K562 (cell line): ENCODE measurements at regions not wholly inside any gene's neighbourhood (a gene's known extent, or its start where the extent isn't known, plus 50 kb on each side); places are given as distances from the start of the nearest gene placed in this dataset.

Experiments
- BCL6 ChIP-seq: fragments of 250-450 bp; sonication (Bioruptor Pico); IDR thresholded peaks from 2 replicates; pipeline ENCODE4 v1.4.0; 2020
- CBFA2T2 ChIP-seq: fragments of 450-650 bp; conservative IDR thresholded peaks from 2 replicates; pipeline ENCODE4 v1.6.1; 2017; ENCODE audit warnings: mild to moderate bottlenecking
- CEBPB ChIP-seq: fragments of 450-650 bp; IDR thresholded peaks from 2 replicates; pipeline ENCODE4 v1.6.1; 2016; ENCODE audit warnings: missing genetic modification characterization, missing compliant biosample characterization
- E2F3 ChIP-seq: fragments of 250-450 bp; sonication (Bioruptor Pico); IDR thresholded peaks from 2 replicates; pipeline ENCODE4 v1.4.0; 2020; ENCODE audit warnings: mild to moderate bottlenecking
- E2F4 ChIP-seq: sonication (generic); formaldehyde crosslinking; IDR thresholded peaks from 2 replicates; pipeline ENCODE4 v1.8.0; 2022; ENCODE audit warnings: mild to moderate bottlenecking, low read depth, missing genetic modification reagents
- GABPB2 ChIP-seq: fragments of 250-450 bp; sonication (Bioruptor Pico); conservative IDR thresholded peaks from 2 replicates; pipeline ENCODE4 v1.5.1; 2021; ENCODE audit warnings: mild to moderate bottlenecking
- HMG20B ChIP-seq: fragments of 250-450 bp; sonication (Bioruptor Pico); IDR thresholded peaks from 2 replicates; pipeline ENCODE4 v1.5.0; 2021; ENCODE audit warnings: mild to moderate bottlenecking
- MITF ChIP-seq: IDR thresholded peaks from 2 replicates; pipeline ENCODE4 v1.6.1; 2014; ENCODE audit warnings: antibody characterized with exemption
- MTF1 ChIP-seq: fragments of 250-450 bp; sonication (Bioruptor Pico); IDR thresholded peaks from 2 replicates; pipeline ENCODE4 v1.9.0; 2021; ENCODE audit warnings: moderate library complexity, mild to moderate bottlenecking, inconsistent platforms, borderline replicate concordance
- NFIX ChIP-seq: fragments of 250-450 bp; sonication (Bioruptor Pico); IDR thresholded peaks from 2 replicates; pipeline ENCODE4 v1.4.0; 2020; ENCODE audit warnings: low read depth, mild to moderate bottlenecking, moderate library complexity
- NONO ChIP-seq, 2 experiments: fragments of 200-400 bp in 1 of 2; fragments of 450-650 bp in 1 of 2; formaldehyde crosslinking in 1 of 2; IDR thresholded peaks; 2 replicates each; pipeline ENCODE4 v1.6.1; 2017; ENCODE audit warnings: low read depth in 2 of 2, mild to moderate bottlenecking in 2 of 2, moderate library complexity in 2 of 2, low read length in 1 of 2
- SOX6 ChIP-seq: fragments of 450-650 bp; IDR thresholded peaks from 2 replicates; pipeline ENCODE4 v1.6.1; 2014; ENCODE audit warnings: mild to moderate bottlenecking
- SREBF2 ChIP-seq: sonication (generic); formaldehyde crosslinking; IDR thresholded peaks from 2 replicates; pipeline ENCODE4 v1.4.0; 2020; ENCODE audit warnings: mild to moderate bottlenecking, missing genetic modification reagents
- STAG1 ChIP-seq: sonication (generic); formaldehyde crosslinking; IDR thresholded peaks from 2 replicates; pipeline ENCODE4 v1.5.0; 2020; ENCODE audit warnings: missing genetic modification reagents, borderline replicate concordance
- TARDBP ChIP-seq: fragments of 450-650 bp; IDR thresholded peaks from 2 replicates; pipeline ENCODE4 v1.6.1; 2016
- ZBTB17 ChIP-seq: fragments of 450-650 bp; formaldehyde crosslinking; IDR thresholded peaks from 2 replicates; pipeline ENCODE4 v1.4.0; 2020; ENCODE audit warnings: mild to moderate bottlenecking
- ZNF316 ChIP-seq: fragments of 450-650 bp; IDR thresholded peaks from 2 replicates; pipeline ENCODE4 v1.6.1; 2016
- ZNF586 ChIP-seq: fragments of 450-650 bp; formaldehyde crosslinking; conservative IDR thresholded peaks from 2 replicates; pipeline ENCODE4 v1.4.0; 2020; ENCODE audit warnings: mild to moderate bottlenecking, moderate library complexity
- ZSCAN32 ChIP-seq: fragments of 450-650 bp; formaldehyde crosslinking; IDR thresholded peaks from 2 replicates; pipeline ENCODE4 v1.4.0; 2020; ENCODE audit warnings: mild to moderate bottlenecking, moderate library complexity
- TF ChIP-seq, protein P1 (sequence below): fragments of 250-450 bp; sonication (Bioruptor Pico); IDR thresholded peaks from 2 replicates; pipeline ENCODE4 v1.4.0; 2020; ENCODE audit warnings: mild to moderate bottlenecking, moderate library complexity
- TF ChIP-seq, protein P2 (sequence below): fragments of 250-450 bp; sonication (Bioruptor Pico); IDR thresholded peaks from 2 replicates; pipeline ENCODE4 v1.5.0; 2021; ENCODE audit warnings: mild to moderate bottlenecking, borderline replicate concordance

- TF ChIP-seq MTF1 = no peak
- no peak for TF ChIP-seq ZNF586 (CRISPR knock-in tag)
- no peak for TF ChIP-seq CEBPB (tag)
- TF ChIP-seq BCL6 (CRISPR knock-in tag) = no peak
- no peak for TF ChIP-seq NONO (IDR thresholded peaks at IDR 0.05; ENCODE audit: low read depth in 2 of 2, low read length in 1 of 2)
- TF ChIP-seq MITF = no peak
- peak; percentile 33; the same call in 1 of the 2 replicates for TF ChIP-seq STAG1 (CRISPR knock-in tag)
- 0 out of 2 replicates have a peak, but pooled peaks have one; percentile 14 for TF ChIP-seq SOX6
- TF ChIP-seq, protein P1, sequence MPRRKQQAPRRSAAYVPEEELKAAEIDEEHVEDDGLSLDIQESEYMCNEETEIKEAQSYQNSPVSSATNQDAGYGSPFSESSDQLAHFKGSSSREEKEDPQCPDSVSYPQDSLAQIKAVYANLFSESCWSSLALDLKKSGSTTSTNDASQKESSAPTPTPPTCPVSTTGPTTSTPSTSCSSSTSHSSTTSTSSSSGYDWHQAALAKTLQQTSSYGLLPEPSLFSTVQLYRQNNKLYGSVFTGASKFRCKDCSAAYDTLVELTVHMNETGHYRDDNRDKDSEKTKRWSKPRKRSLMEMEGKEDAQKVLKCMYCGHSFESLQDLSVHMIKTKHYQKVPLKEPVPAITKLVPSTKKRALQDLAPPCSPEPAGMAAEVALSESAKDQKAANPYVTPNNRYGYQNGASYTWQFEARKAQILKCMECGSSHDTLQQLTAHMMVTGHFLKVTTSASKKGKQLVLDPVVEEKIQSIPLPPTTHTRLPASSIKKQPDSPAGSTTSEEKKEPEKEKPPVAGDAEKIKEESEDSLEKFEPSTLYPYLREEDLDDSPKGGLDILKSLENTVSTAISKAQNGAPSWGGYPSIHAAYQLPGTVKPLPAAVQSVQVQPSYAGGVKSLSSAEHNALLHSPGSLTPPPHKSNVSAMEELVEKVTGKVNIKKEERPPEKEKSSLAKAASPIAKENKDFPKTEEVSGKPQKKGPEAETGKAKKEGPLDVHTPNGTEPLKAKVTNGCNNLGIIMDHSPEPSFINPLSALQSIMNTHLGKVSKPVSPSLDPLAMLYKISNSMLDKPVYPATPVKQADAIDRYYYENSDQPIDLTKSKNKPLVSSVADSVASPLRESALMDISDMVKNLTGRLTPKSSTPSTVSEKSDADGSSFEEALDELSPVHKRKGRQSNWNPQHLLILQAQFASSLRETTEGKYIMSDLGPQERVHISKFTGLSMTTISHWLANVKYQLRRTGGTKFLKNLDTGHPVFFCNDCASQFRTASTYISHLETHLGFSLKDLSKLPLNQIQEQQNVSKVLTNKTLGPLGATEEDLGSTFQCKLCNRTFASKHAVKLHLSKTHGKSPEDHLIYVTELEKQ (CRISPR knock-in tag) = no peak
- no peak for TF ChIP-seq ZNF316
- no peak for TF ChIP-seq CBFA2T2
- no peak for TF ChIP-seq GABPB2
- TF ChIP-seq, protein P2, sequence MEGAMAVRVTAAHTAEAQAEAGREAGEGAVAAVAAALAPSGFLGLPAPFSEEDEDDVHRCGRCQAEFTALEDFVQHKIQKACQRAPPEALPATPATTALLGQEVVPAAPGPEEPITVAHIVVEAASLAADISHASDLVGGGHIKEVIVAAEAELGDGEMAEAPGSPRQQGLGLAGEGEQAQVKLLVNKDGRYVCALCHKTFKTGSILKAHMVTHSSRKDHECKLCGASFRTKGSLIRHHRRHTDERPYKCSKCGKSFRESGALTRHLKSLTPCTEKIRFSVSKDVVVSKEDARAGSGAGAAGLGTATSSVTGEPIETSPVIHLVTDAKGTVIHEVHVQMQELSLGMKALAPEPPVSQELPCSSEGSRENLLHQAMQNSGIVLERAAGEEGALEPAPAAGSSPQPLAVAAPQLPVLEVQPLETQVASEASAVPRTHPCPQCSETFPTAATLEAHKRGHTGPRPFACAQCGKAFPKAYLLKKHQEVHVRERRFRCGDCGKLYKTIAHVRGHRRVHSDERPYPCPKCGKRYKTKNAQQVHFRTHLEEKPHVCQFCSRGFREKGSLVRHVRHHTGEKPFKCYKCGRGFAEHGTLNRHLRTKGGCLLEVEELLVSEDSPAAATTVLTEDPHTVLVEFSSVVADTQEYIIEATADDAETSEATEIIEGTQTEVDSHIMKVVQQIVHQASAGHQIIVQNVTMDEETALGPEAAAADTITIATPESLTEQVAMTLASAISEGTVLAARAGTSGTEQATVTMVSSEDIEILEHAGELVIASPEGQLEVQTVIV (CRISPR knock-in tag) = no peak
- no peak for TF ChIP-seq HMG20B (CRISPR knock-in tag)
- TF ChIP-seq SREBF2 = no peak
- TF ChIP-seq NFIX (CRISPR knock-in tag) = no peak
- no peak for TF ChIP-seq E2F4 (CRISPR knock-in tag)
- no peak for TF ChIP-seq ZSCAN32 (CRISPR knock-in tag)
- no peak for TF ChIP-seq E2F3 (CRISPR knock-in tag)
- TF ChIP-seq ZBTB17 (CRISPR knock-in tag) = no peak
- TF ChIP-seq TARDBP = no peak
Observed at GRCh38 chr1:23634840-23635651, 56.6 kb upstream of the RPL11 start (continued).
